Testis (tissue), 2 donors: ENCODE measurements at regions not wholly inside any gene's neighbourhood (a gene's known extent, or its start where the extent isn't known, plus 50 kb on each side); places are given as distances from the start of the nearest gene placed in this dataset.

Experiments used
- DNase-seq: peaks from one replicate; pipeline ENCODE4 v3.0.0-alpha.2; 2019
- H3K27ac ChIP-seq, 2 donors: fragments of 200-600 bp; sonication (generic); one replicate each; pipeline ENCODE4 v1.5.1; 2019
- H3K27me3 ChIP-seq: fragments of 200-600 bp; sonication (generic); one replicate; pipeline ENCODE4 v1.5.1; 2019
- H3K36me3 ChIP-seq: fragments of 200-600 bp; sonication (generic); one replicate; pipeline ENCODE4 v1.5.1; 2017; ENCODE audit warnings: low read depth; ENCODE audit errors: missing control alignments
- H3K4me1 ChIP-seq: fragments of 200-600 bp; sonication (generic); one replicate; pipeline ENCODE4 v1.5.1; 2019
- H3K4me3 ChIP-seq, 2 donors: fragments of 200-600 bp; sonication (generic); one replicate each; pipeline ENCODE4 v1.5.1; 2017 to 2019
- H3K9me3 ChIP-seq: fragments of 200-600 bp; sonication (generic); one replicate; pipeline ENCODE4 v1.5.1; 2017
- CTCF ChIP-seq, 3 experiments: fragments of 450-650 bp in 2 of 3; fragments of 200-600 bp in 1 of 3; sonication (generic) in 1 of 3; IDR thresholded peaks; one replicate each; pipeline ENCODE4 v1.5.1; 2016 to 2019; ENCODE audit warnings: antibody characterized with exemption in 3 of 3, mild to moderate bottlenecking in 2 of 3, moderate library complexity in 1 of 3
- POLR2A ChIP-seq: fragments of 450-650 bp; IDR thresholded peaks from one replicate; pipeline ENCODE4 v1.6.1; 2017; ENCODE audit warnings: antibody characterized with exemption, mild to moderate bottlenecking, moderate library complexity
- WGBS, 2 donors: methylation state at CpG; one replicate each; pipeline ENCODE4 v1.1.5; 2018; 5-methylcytosine and 5-hydroxymethylcytosine counted together
- intact Hi-C: fragments of 100-400 bp; cut with DNase I; formaldehyde crosslinking; loops from one replicate; pipeline ENCODE4 v1.15.1; 2023; ENCODE audit warnings: low total_unique reads

- 78 to 82% methylated on average over 1 of the region's 1 CpG for WGBS, 2 donors
- TF ChIP-seq POLR2A (no peak), CTCF (IDR thresholded peaks at IDR 0.05) (no peak)
- Histone ChIP-seq H3K27ac (no peak overlapping the region), H3K9me3 (no peaks in the 10 kb centered on the region), H3K4me1 (no peaks in the 10 kb centered on the region), H3K36me3 (no peaks in the 10 kb centered on the region), H3K4me3 (no peak overlapping the region), H3K27me3 (no peaks in the 10 kb centered on the region)
- intact Hi-C loops: no loop called here
- no peak for DNase-seq
These were observed 488.1 kb upstream of the KLF12 start for GRCh38 chr13:74622284-74622683.

GRCh38 chr13:74620711-74621110 lies 486.5 kb upstream of the KLF12 start:
- Histone ChIP-seq H3K27me3 (no peaks in the 10 kb centered on the region), H3K4me3 (no peak overlapping the region), H3K36me3 (no peaks in the 10 kb centered on the region), H3K27ac (no peak overlapping the region), H3K9me3 (no peaks in the 10 kb centered on the region), H3K4me1 (no peaks in the 10 kb centered on the region)
- TF ChIP-seq CTCF (IDR thresholded peaks at IDR 0.05): no peak
- TF ChIP-seq POLR2A: no peak
- intact Hi-C loops: no loop called here
- DNase-seq: no peak
- WGBS, 2 donors: 43 to 49% methylated on average over 2 of the region's 2 CpGs

GRCh38 chr13:74620308-74620707 lies 486.1 kb upstream of the KLF12 start:
- H3K9me3 ChIP-seq: no peaks in the 10 kb centered on the region
- no peak overlapping the region for H3K4me3 ChIP-seq
- no peak overlapping the region for H3K27ac ChIP-seq
- no peaks in the 10 kb centered on the region for H3K4me1 ChIP-seq
- intact Hi-C loops: no loop called here
- no peaks in the 10 kb centered on the region for H3K36me3 ChIP-seq
- no peaks in the 10 kb centered on the region for H3K27me3 ChIP-seq
- DNase-seq: no peak
- TF ChIP-seq POLR2A (no peak), CTCF (IDR thresholded peaks at IDR 0.05) (no peak)
- 84 to 92% methylated on average over 4 of the region's 4 CpGs for WGBS, 2 donors

- Histone ChIP-seq H3K27ac (no peak overlapping the region), H3K27me3 (no peaks in the 10 kb centered on the region), H3K9me3 (no peaks in the 10 kb centered on the region), H3K4me1 (no peaks in the 10 kb centered on the region), H3K36me3 (no peaks in the 10 kb centered on the region), H3K4me3 (no peak overlapping the region)
- DNase-seq: no peak
- intact Hi-C loops: no loop called here
- 84 to 86% methylated on average over 3 of the region's 3 CpGs for WGBS, 2 donors
- TF ChIP-seq CTCF (IDR thresholded peaks at IDR 0.05): no peak
- no peak for TF ChIP-seq POLR2A
These were observed 463.3 kb upstream of the KLF12 start for GRCh38 chr13:74597526-74597925.

GRCh38 chr13:74596691-74597090 lies 462.5 kb upstream of the KLF12 start:
- H3K4me1 ChIP-seq: no peaks in the 10 kb centered on the region
- intact Hi-C loops: no loop called here
- TF ChIP-seq POLR2A: no peak
- H3K36me3 ChIP-seq: no peaks in the 10 kb centered on the region
- 78 to 89% methylated on average over 5 of the region's 5 CpGs for WGBS, 2 donors
- H3K9me3 ChIP-seq: no peaks in the 10 kb centered on the region
- H3K4me3 ChIP-seq: no peak overlapping the region
- DNase-seq: no peak
- H3K27ac ChIP-seq: no peak overlapping the region
- H3K27me3 ChIP-seq: no peaks in the 10 kb centered on the region
